ENCODE measurements at regions not wholly inside any gene's neighbourhood (a gene's known extent, or its start where the extent isn't known, plus 50 kb on each side); places are given as distances from the start of the nearest gene placed in this dataset.

DNA sequence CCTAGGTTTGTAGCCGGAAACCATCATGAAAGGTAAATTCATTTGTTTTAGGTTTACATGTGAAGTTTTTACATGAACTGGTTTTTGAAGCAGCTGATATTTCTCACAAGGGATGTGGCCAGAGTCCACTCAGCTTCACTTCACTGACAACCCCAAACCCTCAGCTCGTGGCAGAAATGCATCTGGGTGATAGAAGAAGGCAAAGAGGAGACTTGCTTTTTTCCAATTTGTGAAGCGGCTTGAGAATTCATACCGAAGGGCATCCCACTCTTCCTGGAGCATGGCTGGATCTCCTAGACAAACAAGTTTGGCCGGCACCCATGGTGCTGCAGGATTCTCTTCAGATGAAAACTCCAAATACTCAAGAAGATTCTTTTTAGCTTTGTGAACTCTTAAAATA, 392.8 kb upstream of the CNR1 start:
- DNase-seq: no peak

DNA sequence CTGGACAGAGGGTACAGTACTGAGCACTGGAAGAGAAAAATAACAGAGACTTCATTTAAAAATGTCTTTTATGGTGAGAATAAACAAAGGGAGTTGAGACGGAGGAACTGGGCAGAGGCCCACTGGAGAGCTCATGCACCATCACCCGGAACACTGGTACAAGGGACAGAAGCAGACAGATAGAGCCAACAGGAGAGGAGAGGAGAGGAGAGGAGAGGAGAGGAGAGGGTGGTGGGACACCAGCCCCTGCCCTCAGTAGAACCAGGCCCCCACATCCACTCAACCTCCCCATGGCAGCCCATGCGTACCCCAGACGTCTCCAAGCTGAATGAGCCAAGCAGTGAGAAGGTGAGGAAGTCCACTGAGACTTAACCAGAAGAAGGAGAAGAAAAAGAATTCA, 390.5 kb upstream of the CNR1 start:
- no peak for DNase-seq

DNA sequence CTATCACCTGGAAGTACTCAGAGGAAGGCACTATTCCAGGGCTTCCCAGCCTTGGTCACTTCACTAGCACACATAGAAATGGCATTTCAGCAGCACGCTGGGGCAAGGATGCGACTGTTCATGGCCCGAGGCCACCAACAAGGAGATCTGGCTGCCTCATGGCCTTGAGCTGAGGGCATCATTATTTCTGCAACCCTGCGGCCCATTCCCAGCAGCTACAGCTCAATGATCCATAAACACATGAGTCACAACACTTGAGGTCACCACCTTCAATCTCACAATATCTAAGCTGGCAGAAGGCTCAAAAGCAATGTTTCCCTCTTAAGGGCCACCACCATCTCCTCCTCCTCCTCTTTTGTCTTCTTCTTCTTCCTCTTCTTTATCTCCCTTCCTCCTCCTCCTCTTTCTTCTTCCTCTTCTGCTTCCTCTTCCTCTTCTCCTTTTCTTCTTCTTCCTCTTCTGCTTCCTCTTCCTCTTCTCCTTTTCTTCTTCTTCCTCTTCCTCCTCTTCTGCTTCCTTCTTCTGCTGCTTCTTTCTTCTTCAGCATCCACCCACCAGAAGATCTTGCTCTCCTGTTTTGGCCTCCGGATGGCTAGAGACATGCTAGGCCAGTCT, 382.9 kb upstream of the CNR1 start:
- no peak for DNase-seq

DNA sequence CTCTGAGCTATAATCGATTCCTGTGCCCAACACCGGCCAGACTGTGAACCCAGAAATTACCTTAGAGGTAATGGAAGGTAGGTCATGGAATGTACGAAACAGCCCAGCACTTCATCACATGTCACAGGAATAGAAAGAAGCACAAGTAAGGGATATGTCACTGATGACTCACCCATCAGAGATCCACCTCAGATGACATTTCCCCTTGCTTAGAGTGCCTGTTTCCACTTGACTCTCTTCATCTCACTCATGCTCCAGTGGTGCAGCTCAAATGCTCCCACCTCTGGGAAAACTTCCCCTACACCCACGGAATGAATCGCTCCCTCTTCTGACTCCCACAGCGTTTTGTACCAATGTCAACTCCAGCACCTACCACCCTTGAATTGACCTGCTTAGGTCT, 381.6 kb upstream of the CNR1 start:
- no peak for DNase-seq

DNA sequence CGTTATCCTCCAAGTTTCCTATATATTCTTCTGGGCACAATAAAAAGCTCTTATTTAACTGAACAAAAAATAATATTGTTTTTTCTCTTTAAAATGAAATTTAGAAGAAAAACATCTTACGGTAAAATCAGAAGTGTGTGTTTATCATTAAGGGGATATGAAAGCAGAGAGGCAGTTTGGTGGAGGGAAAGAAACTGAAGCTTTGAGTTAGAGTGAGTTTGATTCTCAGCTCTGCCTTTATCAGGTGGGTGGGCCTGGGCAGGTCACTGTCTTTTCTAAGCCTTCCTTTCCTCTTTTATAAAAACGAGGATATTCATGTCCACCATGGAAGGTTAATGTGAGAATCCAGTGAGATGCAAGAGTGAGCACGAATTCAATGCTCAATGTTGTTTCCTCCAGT, 379.8 kb upstream of the CNR1 start:
- no peak for DNase-seq

DNA sequence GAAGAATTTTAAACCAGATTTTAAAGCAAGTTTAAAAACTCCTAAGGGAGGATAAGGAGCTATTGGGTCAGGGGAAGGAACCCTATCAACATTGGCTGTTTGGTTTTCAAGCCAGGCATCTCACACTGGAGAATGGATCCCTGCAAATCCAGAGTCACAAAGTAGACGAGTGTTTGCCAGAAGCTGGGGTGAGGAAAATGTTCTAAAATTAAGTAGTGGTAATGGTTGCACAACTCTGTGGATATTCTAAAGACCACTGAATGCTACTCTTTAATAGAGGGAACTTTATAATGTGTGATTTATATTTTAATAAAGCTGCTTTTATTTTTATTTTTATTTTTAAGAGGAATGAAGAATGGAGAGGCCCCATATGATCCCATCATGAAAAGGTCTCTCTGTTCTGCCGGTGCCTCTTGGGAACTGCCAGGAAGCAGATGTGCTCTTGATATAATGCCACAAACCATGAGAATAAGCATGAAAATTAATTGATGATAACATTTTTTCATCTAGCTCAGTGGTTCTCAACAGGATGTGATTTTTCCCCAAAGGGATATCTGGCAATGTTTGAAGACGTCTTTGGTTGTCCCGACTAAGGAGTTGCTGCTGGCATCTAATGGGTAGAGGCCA, 379.0 kb upstream of the CNR1 start:
- DNase-seq: no peak

DNA sequence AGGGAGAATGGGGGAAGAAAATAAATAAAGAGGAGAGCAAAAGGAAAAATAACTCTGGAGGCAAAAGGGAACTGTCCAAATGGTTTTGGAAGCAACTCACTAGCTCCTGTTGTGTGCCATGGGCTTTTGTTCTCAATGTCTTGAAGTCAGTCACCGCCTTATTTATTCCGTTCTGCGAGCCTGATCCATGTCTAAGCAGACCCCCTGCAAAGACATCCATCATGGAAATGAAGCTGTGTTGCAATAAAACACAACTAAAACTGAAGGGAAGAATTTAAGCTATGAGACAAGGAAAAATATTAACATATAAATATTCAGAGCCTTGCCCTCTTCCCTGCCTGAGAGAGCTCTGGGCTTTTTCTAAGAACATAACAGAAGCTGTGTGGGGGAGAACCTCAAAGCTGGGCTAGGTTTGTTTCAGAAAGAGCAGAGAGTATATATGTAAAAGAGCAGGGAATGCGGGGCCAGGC, 373.2 kb upstream of the CNR1 start:
- DNase-seq: no peak

DNA sequence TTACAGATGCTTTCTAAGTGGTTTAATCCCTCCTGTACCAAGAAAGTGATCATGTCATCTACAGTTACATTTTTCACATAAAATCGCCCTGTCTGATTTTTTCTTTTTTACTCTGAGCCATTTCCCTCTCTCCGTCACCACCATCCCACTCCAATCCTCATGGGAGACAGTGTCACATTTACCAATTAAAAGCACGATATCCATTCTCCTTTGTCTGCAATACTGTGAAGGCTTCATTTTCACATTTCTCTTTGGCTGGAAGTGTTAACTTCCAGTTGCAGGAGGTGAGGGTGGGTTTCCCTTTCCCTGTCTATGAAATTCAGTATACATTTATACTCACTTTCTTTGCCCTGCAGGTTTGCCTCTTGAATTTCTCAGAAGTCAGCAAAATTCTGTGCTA, 372.7 kb upstream of the CNR1 start:
- DNase-seq: no peak

DNA sequence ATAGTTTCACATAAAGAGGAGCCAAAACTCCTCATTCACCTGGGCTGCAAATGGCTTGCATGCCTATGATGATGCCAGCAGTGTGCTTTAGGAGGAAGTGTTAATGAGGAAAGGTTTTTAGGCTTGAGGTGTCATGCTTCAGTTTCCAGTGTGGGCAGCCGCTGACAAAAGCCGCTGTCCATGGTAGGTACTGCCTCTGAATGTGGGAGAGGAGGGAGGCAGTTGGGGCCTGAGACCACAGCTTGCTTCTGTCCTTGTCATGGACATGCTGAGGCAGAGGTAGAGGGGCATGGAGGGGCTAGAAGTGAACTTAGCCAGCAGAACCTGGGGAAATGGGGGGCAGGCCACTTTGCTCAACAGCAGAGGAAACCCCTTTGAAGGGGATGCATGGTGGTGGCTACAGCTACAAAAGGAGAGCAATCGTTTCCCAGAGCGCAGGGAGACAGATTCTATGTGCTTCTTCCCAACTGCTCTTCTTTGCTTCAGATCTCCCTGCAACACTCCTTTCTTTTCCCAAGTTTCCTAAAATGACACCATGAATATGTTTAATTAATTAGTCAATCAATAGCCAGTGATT, 372.1 kb upstream of the CNR1 start:
- DNase-seq: no peak

DNA sequence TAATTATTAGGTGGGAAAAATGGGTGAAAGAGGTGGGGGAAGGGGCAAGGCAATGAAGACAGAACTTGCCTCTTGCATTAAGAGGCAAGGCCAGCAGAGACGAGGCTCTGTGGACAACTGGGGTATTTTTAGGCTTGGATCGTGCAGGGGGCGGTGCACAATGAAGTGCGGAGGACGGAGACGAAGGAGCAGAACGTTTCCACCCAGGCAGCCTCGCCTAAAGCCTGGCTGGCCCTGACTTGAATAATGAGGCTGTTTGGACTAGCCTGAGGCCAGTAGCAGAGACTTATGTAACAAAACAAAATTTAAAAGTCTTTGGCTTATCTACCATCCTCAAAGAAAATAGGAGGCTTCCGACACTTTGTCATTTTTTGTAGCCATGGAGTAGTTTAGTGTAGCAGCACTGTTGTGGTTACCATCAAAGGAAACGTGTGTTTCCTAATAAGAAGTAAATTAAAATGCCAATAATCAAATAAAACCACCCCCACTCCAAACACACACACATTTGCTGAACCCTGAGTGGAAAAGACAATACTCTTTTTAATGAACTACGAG, 370.0 kb upstream of the CNR1 start:
- no peak for DNase-seq

DNA sequence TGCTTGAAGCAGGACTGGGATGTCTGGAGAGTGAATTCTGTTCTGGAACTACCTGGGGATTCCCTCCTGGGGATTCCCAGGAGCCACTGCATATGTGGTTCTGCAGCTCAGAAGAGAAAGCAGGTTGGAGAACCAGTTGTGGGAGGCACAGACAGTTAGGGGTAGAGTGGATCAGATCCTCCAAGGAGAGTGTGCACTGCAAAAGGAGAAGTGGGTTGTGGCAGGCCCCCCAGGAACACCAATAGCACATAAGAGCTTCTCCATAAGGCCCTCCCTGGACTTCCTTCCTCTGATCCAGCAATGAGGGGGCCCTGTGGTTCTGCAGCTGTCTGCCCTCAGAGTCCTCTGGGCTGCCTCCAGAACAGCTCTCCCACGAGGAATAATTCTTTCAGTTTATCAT, 369.2 kb upstream of the CNR1 start:
- DNase-seq: no peak

DNA sequence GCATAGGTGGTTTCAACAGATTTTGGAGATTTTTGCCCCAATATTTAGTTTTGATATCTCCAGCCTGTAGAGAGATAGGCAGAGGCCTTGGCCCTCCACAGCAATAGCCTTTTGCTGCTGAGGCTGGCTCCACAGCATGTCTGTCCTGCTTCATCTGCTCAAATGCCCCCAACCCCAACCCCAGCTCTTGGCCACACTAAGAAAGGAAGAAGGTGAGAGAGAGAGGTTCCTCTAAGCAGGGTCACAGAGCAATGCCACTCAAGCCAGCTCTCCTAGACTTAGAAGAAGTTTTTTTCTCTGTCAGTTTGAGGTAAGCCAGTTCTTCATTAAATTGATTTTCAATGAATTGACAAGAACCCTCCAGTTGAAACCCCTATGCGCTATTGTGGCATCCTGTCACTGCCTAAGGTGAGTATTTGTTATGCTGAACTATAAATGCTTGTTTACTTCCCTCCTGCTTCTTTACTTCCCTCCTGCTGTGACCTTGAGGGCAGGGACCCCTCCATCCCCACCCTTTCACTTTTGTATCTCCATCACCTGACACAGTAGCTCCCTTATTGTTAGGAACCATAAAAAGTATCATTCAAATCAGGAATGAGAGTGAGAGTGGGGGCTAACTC, 366.2 kb upstream of the CNR1 start:
- DNase-seq: no peak

DNA sequence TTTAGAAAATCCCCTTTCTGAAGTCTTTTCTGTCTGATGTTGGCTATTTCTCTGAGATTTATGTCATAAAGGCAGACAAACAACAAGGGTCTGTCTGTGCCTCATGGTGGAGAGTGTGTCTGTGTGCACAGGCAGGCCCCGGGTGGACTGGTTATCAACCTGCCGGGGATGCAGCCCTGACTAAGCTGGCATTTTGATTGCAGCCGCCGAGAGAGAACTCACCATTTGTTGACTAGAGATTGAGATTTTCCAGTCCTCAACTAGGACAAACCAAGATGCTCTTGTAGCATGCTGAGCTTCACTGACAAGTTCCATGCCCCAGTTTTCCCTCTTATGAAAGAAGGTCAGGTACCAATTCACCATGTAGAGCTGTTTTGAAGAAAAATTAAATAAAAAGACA, 363.6 kb upstream of the CNR1 start:
- DNase-seq: no peak

DNA sequence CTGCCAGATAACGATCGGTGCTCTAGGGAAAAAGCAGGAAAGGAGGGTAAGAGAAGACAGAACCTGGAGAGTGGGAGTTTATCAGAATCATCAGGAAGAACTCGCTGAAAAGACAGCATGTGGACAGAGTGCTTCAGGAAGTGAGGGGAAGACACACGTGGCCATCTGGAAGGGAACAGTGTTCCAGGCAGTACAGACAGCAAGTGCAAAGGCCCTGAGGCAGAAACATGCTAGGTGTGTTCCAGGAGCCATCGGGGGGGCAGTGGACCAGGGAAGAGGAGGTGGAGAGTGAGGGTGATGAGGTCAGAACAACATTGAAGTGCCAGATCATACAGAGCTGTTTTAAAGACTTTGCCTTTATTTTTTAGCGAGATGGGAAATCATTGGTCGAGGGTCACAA, 354.3 kb upstream of the CNR1 start:
- DNase-seq: no peak

DNA sequence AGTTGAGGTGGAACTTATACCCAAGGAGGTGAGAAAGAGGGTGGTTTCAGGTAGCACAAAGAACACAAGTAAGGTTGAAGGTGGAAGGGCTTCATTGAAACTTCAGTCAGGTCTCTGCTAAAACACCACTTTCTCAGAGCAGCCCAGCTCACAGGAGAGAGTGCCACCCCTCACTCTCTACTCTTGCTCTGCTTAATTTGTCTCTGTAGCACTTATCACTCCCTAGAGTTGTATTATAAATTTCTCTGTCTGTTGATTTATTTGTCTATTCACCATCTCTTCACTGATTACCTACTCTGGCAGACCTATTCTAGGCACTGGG, 353.8 kb upstream of the CNR1 start:
- no peak for DNase-seq

DNA sequence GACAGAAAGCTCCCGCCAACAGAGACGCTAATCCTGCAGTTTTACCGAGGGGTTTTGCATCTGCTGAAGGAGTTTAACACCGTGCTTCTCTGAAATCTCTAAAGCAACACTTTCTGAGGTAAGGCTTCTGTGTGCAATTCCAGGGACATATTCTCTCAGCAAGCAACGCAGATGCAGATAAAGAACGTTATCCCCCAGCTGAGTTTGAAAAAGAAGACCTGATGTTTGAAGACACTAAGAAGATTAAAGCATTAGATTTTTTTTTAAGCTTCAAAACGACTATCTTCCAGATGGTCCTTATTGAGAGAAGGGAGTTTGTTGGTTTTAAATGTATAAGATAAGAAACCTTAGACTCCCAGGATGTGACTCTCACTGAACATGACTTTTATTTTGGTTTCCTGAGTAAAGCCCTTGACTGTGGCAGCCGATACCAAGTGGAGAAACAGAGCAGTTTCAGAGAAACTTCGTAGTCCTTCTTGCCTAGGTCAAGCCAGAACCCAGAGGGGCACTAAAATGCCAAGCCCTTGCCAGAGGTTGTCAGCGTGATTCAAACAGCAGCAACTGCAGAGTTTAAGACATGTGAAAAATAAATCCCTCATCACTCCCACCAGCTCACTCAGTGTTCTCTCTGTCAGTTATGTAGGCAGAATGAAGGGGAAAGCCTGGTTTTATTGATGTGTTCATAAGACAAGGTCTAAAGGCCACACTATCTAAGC, 353.3 kb upstream of the CNR1 start:
- DNase-seq: no peak

DNA sequence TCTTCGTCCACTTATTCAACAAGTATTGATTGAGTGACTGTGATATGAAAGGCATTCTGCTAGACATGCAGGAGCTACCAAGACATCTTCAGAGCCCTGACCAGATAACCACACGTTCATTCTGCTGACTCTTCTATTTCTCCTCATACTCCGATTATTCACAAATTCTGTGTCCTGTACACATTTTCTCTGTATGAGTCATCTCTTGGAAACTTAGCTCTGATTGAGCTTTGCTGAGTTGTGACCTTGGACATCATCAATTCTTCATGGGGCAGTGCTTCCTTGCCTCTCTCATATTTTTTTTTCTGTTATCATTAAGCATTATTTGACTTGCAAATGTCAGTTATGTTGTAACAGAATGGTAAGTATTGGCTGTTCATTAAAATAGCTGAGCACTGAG, 351.6 kb upstream of the CNR1 start:
- no peak for DNase-seq

DNA sequence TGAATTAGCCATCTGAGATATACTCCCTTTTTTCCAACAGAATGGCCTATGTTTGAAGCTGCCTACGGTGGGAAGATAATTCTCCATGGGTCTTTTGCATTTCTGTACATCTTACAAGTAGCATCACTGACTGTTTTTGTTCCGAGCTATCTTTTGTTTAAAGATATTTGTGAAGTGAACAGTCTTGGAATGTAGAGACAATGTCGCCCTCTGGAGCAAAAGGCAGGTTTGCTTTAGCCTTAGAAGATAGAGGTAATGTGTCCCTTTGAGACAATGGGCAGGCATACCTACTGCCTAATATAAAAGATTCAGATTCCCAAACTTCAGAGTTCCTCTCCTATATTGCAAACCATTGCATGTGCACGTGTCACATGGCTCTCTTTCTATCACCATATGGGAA, 347.8 kb upstream of the CNR1 start:
- DNase-seq: no peak

DNA sequence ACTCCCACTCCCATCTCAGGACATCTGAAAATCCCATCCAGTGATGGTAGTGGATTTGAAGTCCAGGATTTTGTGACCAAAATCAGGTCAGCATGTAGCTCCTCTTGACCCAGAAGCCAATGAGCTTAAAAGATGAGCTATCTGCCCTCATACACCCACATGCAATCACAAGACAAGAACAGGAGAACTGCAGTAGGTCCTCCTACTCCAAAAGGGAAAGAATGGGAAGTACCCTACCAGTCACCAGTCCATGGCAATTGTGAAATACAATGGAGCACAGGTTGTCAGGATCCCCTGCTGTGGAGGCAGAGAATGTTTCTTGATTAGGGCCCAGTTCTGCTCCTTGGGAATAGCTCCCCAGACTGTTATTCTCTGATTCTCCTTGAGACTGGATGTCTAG, 347.3 kb upstream of the CNR1 start:
- DNase-seq: no peak

DNA sequence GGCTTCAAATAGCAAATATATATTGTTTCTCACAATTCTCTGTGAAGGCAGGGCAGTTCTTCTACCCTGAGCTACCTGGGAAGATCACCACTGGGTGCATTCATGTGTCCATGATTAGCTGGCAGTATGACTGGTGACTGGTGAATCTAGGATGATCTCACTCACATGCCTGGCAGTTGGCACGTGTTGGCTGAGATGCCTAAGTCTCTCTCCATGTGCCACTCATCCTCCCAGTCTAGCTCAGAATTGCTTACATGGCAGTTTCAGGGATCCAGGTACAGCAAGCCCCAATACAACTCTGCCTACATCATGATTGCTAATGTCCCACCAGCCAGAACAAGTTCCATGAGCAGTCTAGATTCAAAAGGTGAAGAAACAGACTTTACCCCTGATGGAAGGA, 346.8 kb upstream of the CNR1 start:
- DNase-seq: no peak

DNA sequence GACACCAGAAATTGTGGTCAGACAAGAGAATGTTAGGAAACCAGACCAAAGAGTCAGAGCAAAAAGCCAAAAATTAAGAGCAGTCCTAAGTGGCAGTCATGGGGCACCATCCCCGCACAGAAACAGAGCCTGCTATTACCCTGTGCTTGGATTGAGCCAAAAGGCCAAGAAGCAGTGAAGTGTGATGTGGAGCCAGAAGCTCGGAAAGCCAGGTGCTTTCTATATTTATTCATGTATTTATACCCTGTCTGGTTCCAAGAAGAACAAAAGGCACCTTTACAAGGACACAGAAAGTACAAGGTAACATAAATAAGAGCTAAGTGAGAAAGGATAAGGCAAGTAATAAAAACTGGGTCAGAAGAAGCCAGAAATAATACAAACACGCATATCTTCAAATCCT, 336.2 kb upstream of the CNR1 start:
- no peak for DNase-seq

DNA sequence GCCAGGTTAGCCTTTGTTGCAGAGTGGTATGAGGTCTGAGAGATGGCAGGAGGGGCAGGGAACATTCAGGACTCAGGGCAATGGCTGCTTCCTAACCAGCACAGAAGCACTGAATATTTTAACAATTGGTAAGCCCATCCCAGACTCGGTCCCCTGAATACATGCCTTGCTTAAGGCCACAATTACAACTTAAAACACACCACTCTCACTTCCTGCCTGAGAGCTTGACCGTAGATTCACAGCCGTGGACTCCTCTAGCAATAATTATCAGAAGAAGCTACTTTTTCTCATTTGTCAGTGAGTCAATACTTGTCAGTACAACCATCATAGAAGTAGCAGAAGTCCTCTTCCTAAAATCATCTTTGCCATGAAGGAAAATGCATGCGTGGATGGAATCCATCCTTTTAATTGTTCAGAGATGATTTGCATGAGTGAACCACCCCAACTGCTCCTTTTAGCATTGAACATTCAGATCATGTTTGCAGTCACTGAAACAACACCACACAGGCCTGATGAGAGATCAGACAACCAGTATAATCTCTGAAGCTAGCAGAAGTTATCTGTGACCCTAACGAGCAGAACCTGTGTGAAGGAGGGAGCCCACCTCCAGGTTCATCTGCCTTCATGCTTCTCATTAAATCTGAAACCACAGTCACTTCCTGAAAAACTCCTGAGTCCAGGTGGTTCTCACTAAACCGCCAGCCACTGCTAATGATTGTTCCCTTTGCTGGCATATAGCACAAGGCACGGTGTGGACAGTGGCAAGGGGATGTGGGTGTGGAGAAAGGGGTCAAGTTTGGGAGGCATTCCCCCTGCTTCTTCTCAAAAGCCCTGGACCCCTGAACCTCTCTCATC, 333.9 kb upstream of the CNR1 start:
- DNase-seq: no peak

DNA sequence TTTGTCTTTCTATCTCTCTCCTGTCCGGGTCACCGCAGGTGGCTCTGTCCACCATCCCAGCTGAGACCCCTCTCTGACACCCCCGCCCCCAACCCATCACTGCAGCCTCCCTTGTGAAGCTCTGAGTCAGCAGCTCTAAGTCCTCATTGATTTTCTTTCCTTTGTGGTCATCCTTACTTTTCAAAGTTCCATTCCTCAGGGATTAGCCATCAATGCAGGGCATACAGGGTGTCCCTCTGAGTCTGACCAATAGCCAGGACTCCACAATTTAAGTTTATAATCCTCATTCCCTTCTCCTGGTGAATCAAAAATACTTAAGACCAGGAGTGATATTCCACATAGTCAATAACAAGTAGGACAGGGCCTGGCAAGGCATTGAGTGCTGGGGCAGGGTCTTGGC, 333.3 kb upstream of the CNR1 start:
- no peak for DNase-seq
